Esophagus muscularis mucosa (tissue), 4 donors: ENCODE measurements at regions not wholly inside any gene's neighbourhood (a gene's known extent, or its start where the extent isn't known, plus 50 kb on each side); places are given as distances from the start of the nearest gene placed in this dataset.

Experiments
- EP300 ChIP-seq: sonication (generic); formaldehyde crosslinking; IDR thresholded peaks from one replicate; pipeline ENCODE4 v1.6.1; 2017; ENCODE audit warnings: antibody characterized with exemption
- POLR2A ChIP-seq: fragments of 450-650 bp; IDR thresholded peaks from one replicate; pipeline ENCODE4 v1.6.1; 2017; ENCODE audit warnings: antibody characterized with exemption, moderate library complexity, mild to moderate bottlenecking, low read depth
- TF ChIP-seq, protein P1 (sequence below), 3 experiments: fragments of 200-600 bp in 2 of 3; fragments of 450-650 bp in 1 of 3; sonication (generic) in 2 of 3; IDR thresholded peaks; one replicate each; pipeline ENCODE4 v1.5.1; 2017 to 2019; ENCODE audit warnings: antibody characterized with exemption in 3 of 3, mild to moderate bottlenecking in 2 of 3, moderate library complexity in 1 of 3

DNA sequence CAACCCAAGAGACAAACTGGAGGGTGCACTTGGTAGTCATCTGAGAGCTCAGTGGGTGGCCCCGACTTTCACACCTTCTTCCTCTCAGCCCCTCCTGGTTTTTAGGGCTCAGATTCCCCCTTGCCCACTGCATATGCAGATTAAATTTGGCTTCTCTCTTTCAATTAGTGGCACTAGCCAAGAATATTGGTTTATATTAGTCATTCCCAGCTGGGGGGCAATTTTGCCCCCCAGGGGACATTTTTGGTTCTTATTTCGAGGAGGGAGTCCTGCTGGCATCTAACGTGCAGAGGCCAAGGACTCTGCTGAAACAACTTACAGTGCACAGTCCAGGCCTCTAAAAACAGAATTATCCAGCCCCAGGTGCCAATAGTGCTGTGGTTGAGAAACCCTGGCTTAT, 216.0 kb downstream of the RPS24 start:
- TF ChIP-seq, protein P1, sequence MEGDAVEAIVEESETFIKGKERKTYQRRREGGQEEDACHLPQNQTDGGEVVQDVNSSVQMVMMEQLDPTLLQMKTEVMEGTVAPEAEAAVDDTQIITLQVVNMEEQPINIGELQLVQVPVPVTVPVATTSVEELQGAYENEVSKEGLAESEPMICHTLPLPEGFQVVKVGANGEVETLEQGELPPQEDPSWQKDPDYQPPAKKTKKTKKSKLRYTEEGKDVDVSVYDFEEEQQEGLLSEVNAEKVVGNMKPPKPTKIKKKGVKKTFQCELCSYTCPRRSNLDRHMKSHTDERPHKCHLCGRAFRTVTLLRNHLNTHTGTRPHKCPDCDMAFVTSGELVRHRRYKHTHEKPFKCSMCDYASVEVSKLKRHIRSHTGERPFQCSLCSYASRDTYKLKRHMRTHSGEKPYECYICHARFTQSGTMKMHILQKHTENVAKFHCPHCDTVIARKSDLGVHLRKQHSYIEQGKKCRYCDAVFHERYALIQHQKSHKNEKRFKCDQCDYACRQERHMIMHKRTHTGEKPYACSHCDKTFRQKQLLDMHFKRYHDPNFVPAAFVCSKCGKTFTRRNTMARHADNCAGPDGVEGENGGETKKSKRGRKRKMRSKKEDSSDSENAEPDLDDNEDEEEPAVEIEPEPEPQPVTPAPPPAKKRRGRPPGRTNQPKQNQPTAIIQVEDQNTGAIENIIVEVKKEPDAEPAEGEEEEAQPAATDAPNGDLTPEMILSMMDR (IDR thresholded peaks at IDR 0.05) = no peak
- TF ChIP-seq EP300 (no peak), POLR2A (no peak)
